CD8-positive, alpha-beta memory T cell (primary cell): ENCODE measurements at regions not wholly inside any gene's neighbourhood (a gene's known extent, or its start where the extent isn't known, plus 50 kb on each side); places are given as distances from the start of the nearest gene placed in this dataset.

ENCODE experiments used
- CTCF ChIA-PET: fragments of 350-600 bp; sonication (Branson Sonifier 250); formaldehyde crosslinking; loops from one replicate; lab custom pipeline; 2021; ENCODE audit warnings: antibody characterized with exemption; lab: Charles Lee
- POLR2A ChIA-PET: fragments of 350-600 bp; sonication (Branson Sonifier 250); formaldehyde crosslinking; loops from one replicate; lab custom pipeline; 2021; ENCODE audit warnings: antibody characterized with exemption; lab: Charles Lee
- DNase-seq, 5 donors: peaks; one replicate each; pipeline versions ENCODE4 v3.0.0 to v3.0.0-alpha.2; 2020 to 2022; ENCODE audit warnings: mixed read lengths in 1 of 5
- H3K27ac ChIP-seq: one replicate; pipeline ENCODE4 v1.7.0; 2013; ENCODE audit warnings: low read depth, mild to moderate bottlenecking, low read length, moderate library complexity
- H3K27me3 ChIP-seq: 2 replicates; pipeline ENCODE4 v1.7.0; 2013; ENCODE audit warnings: low read length, mild to moderate bottlenecking; ENCODE audit not compliant: insufficient read depth, poor library complexity, severe bottlenecking
- H3K36me3 ChIP-seq: 2 replicates; pipeline ENCODE4 v1.7.0; 2013; ENCODE audit warnings: mild to moderate bottlenecking, low read length, moderate library complexity; ENCODE audit not compliant: insufficient read depth
- H3K4me1 ChIP-seq: 2 replicates; pipeline ENCODE4 v1.7.0; 2013; ENCODE audit warnings: mild to moderate bottlenecking, low read length, moderate library complexity; ENCODE audit not compliant: insufficient read depth
- H3K4me3 ChIP-seq: 2 replicates; pipeline ENCODE4 v1.7.0; 2013; ENCODE audit warnings: mild to moderate bottlenecking, low read length
- H3K9me3 ChIP-seq: 2 replicates; pipeline ENCODE4 v1.7.0; 2013; ENCODE audit warnings: mild to moderate bottlenecking, low read length
- H3K27ac Mint-ChIP-seq, 8 donors: one replicate each; pipeline ENCODE4 v1.8.0; 2020 to 2021; ENCODE audit warnings: mixed read lengths in 8 of 8, mild to moderate bottlenecking in 6 of 8, inconsistent platforms in 3 of 8, moderate library complexity in 3 of 8
- H3K27me3 Mint-ChIP-seq, 2 donors: one replicate each; pipeline ENCODE4 v1.8.0; 2020 to 2021; ENCODE audit warnings: mixed read lengths in 2 of 2, mild to moderate bottlenecking in 1 of 2, moderate library complexity in 1 of 2
- H3K36me3 Mint-ChIP-seq, 3 donors: one replicate each; pipeline ENCODE4 v1.8.0; 2020 to 2021; ENCODE audit warnings: mixed read lengths in 3 of 3, inconsistent platforms in 1 of 3, mild to moderate bottlenecking in 1 of 3
- H3K4me1 Mint-ChIP-seq, 3 donors: one replicate each; pipeline ENCODE4 v1.8.0; 2020 to 2021; ENCODE audit warnings: mixed read lengths in 3 of 3, inconsistent platforms in 1 of 3, mild to moderate bottlenecking in 1 of 3
- H3K4me3 Mint-ChIP-seq, 7 donors: one replicate each; pipeline ENCODE4 v1.8.0; 2020 to 2021; ENCODE audit warnings: mixed read lengths in 7 of 7, mild to moderate bottlenecking in 6 of 7, moderate library complexity in 4 of 7, inconsistent platforms in 2 of 7
- H3K9me3 Mint-ChIP-seq, 5 donors: one replicate each; pipeline ENCODE4 v1.8.0; 2020 to 2022; ENCODE audit warnings: mixed read lengths in 5 of 5, mild to moderate bottlenecking in 3 of 5, moderate library complexity in 2 of 5, inconsistent platforms in 1 of 5

GRCh38 chr6:156082012-156082411, 626.4 kb upstream of the NOX3 start:
- H3K9me3 ChIP-seq: no peaks in the 10 kb centered on the region
- H3K27ac ChIP-seq: no peak overlapping the region
- Mint-ChIP-seq H3K36me3 (peaks cover 0 to 2% (median 0%) of the 10 kb centered on the region in 3 donors), H3K27me3 (no peaks in the 10 kb centered on the region), H3K27ac (no peak overlapping the region), H3K9me3 (peaks cover 2 to 7% (median 3%) of the 10 kb centered on the region in 5 donors), H3K4me3 (no peak overlapping the region), H3K4me1 (no peaks in the 10 kb centered on the region)
- H3K4me1 ChIP-seq: no peaks in the 10 kb centered on the region
- ChIA-PET POLR2A (no interaction called here), CTCF (no interaction called here)
- H3K4me3 ChIP-seq: no peak overlapping the region
- H3K27me3 ChIP-seq: no peaks in the 10 kb centered on the region
- no peaks in the 10 kb centered on the region for H3K36me3 ChIP-seq
- no peak for DNase-seq

- Histone ChIP-seq H3K4me1 (no peaks in the 10 kb centered on the region), H3K27ac (no peak overlapping the region), H3K9me3 (no peaks in the 10 kb centered on the region), H3K36me3 (no peaks in the 10 kb centered on the region), H3K27me3 (no peaks in the 10 kb centered on the region), H3K4me3 (no peak overlapping the region)
- H3K27me3 Mint-ChIP-seq: no peaks in the 10 kb centered on the region
- peaks cover 0 to 3% (median 0%) of the 10 kb centered on the region in 5 donors for H3K9me3 Mint-ChIP-seq
- no peaks in the 10 kb centered on the region for H3K36me3 Mint-ChIP-seq
- H3K4me3 Mint-ChIP-seq: no peak overlapping the region
- ChIA-PET CTCF (no interaction called here), POLR2A (no interaction called here)
- no peaks in the 10 kb centered on the region for H3K4me1 Mint-ChIP-seq
- H3K27ac Mint-ChIP-seq: no peak overlapping the region
- no peak for DNase-seq
Measured at GRCh38 chr6:156080371-156080770, 624.7 kb upstream of the NOX3 start.

GRCh38 chr6:156068881-156069280, 613.2 kb upstream of the NOX3 start:
- CTCF ChIA-PET: no interaction called here
- Histone ChIP-seq H3K4me1 (no peaks in the 10 kb centered on the region), H3K27ac (no peak overlapping the region), H3K4me3 (no peak overlapping the region), H3K9me3 (no peaks in the 10 kb centered on the region), H3K36me3 (no peaks in the 10 kb centered on the region), H3K27me3 (no peaks in the 10 kb centered on the region)
- Mint-ChIP-seq H3K27ac (no peak overlapping the region), H3K4me3 (no peak overlapping the region), H3K27me3 (no peaks in the 10 kb centered on the region), H3K36me3 (no peaks in the 10 kb centered on the region), H3K4me1 (no peaks in the 10 kb centered on the region), H3K9me3 (peaks cover 0 to 2% (median under 1%) of the 10 kb centered on the region in 5 donors)
- POLR2A ChIA-PET: no interaction called here
- DNase-seq: no peak

- ChIA-PET POLR2A (no interaction called here), CTCF (no interaction called here)
- Mint-ChIP-seq H3K27me3 (no peaks in the 10 kb centered on the region), H3K4me1 (no peaks in the 10 kb centered on the region), H3K27ac (no peak overlapping the region), H3K36me3 (no peaks in the 10 kb centered on the region), H3K9me3 (peaks cover 0 to 4% (median 2%) of the 10 kb centered on the region in 5 donors), H3K4me3 (no peak overlapping the region)
- H3K4me3 ChIP-seq: no peak overlapping the region
- no peaks in the 10 kb centered on the region for H3K27me3 ChIP-seq
- DNase-seq: no peak
- no peaks in the 10 kb centered on the region for H3K4me1 ChIP-seq
- H3K9me3 ChIP-seq: no peaks in the 10 kb centered on the region
- H3K27ac ChIP-seq: no peak overlapping the region
- no peaks in the 10 kb centered on the region for H3K36me3 ChIP-seq
Measured at GRCh38 chr6:156065849-156066248, 610.2 kb upstream of the NOX3 start.

- Mint-ChIP-seq H3K27me3 (peaks cover 0 to 2% of the 10 kb centered on the region in 2 donors), H3K4me3 (no peak overlapping the region), H3K27ac (no peak overlapping the region), H3K36me3 (no peaks in the 10 kb centered on the region), H3K4me1 (no peaks in the 10 kb centered on the region), H3K9me3 (peaks cover 0 to 9% (median 3%) of the 10 kb centered on the region in 5 donors)
- H3K4me1 ChIP-seq: no peaks in the 10 kb centered on the region
- DNase-seq: no peak
- H3K9me3 ChIP-seq: no peaks in the 10 kb centered on the region
- H3K27ac ChIP-seq: no peak overlapping the region
- POLR2A ChIA-PET: no interaction called here
- CTCF ChIA-PET: no interaction called here
- no peak overlapping the region for H3K4me3 ChIP-seq
- H3K27me3 ChIP-seq: no peaks in the 10 kb centered on the region
- no peaks in the 10 kb centered on the region for H3K36me3 ChIP-seq
Measured at GRCh38 chr6:156062091-156062563, 606.5 kb upstream of the NOX3 start.

GRCh38 chr6:156061465-156061864, 605.8 kb upstream of the NOX3 start:
- peaks cover 1 to 14% (median 3%) of the 10 kb centered on the region in 5 donors for H3K9me3 Mint-ChIP-seq
- CTCF ChIA-PET: no interaction called here
- H3K27ac ChIP-seq: no peak overlapping the region

GRCh38 chr6:156060013-156060412, 604.4 kb upstream of the NOX3 start:
- no peaks in the 10 kb centered on the region for H3K4me1 Mint-ChIP-seq
- no peak overlapping the region for H3K27ac Mint-ChIP-seq
- H3K9me3 Mint-ChIP-seq: peaks cover 1 to 14% (median 4%) of the 10 kb centered on the region in 5 donors
- CTCF ChIA-PET: no interaction called here
- POLR2A ChIA-PET: no interaction called here
- peaks cover 0 to 2% of the 10 kb centered on the region in 2 donors for H3K27me3 Mint-ChIP-seq
- no peak overlapping the region for H3K27ac ChIP-seq
- no peaks in the 10 kb centered on the region for H3K9me3 ChIP-seq
- H3K36me3 ChIP-seq: no peaks in the 10 kb centered on the region
- DNase-seq: peak in 1 of 5 donors; percentile 35
- H3K4me3 Mint-ChIP-seq: no peak overlapping the region
- no peak overlapping the region for H3K4me3 ChIP-seq
- H3K36me3 Mint-ChIP-seq: no peaks in the 10 kb centered on the region
- no peaks in the 10 kb centered on the region for H3K4me1 ChIP-seq
- no peaks in the 10 kb centered on the region for H3K27me3 ChIP-seq

More at GRCh38 chr6:156061465-156061864, 605.8 kb upstream of the NOX3 start:
- no peaks in the 10 kb centered on the region for H3K36me3 ChIP-seq
- no peaks in the 10 kb centered on the region for H3K4me1 ChIP-seq
- H3K27me3 ChIP-seq: no peaks in the 10 kb centered on the region
- Mint-ChIP-seq H3K27ac (no peak overlapping the region), H3K27me3 (peaks cover 0 to 2% of the 10 kb centered on the region in 2 donors), H3K4me3 (no peak overlapping the region), H3K36me3 (no peaks in the 10 kb centered on the region), H3K4me1 (no peaks in the 10 kb centered on the region)
- no peaks in the 10 kb centered on the region for H3K9me3 ChIP-seq
- no peak overlapping the region for H3K4me3 ChIP-seq
- no peak for DNase-seq
- POLR2A ChIA-PET: no interaction called here

- peaks cover 0 to 2% of the 10 kb centered on the region in 2 donors for H3K27me3 Mint-ChIP-seq
- H3K27me3 ChIP-seq: no peaks in the 10 kb centered on the region
- no peaks in the 10 kb centered on the region for H3K4me1 ChIP-seq
- peaks cover 0 to 11% (median 2%) of the 10 kb centered on the region in 5 donors for H3K9me3 Mint-ChIP-seq
- POLR2A ChIA-PET: no interaction called here
- no peak overlapping the region for H3K4me3 ChIP-seq
- H3K4me3 Mint-ChIP-seq: no peak overlapping the region
- H3K36me3 Mint-ChIP-seq: no peaks in the 10 kb centered on the region
- CTCF ChIA-PET: no interaction called here
- H3K4me1 Mint-ChIP-seq: no peaks in the 10 kb centered on the region
- H3K36me3 ChIP-seq: no peaks in the 10 kb centered on the region
- no peak overlapping the region for H3K27ac Mint-ChIP-seq
- H3K9me3 ChIP-seq: no peaks in the 10 kb centered on the region
- no peak overlapping the region for H3K27ac ChIP-seq
- DNase-seq: no peak
Measured at GRCh38 chr6:156058356-156058755, 602.7 kb upstream of the NOX3 start.
